Activated CD4-positive, CD25-positive, alpha-beta regulatory T cell treated with anti-CD3 and anti-CD28 coated beads, Interleukin-2, amount 50 U/mL, for 72 hours (primary cell): ENCODE measurements at regions not wholly inside any gene's neighbourhood (a gene's known extent, or its start where the extent isn't known, plus 50 kb on each side); places are given as distances from the start of the nearest gene placed in this dataset.

Experiments used
- DNase-seq: peaks from one replicate; pipeline ENCODE4 v3.0.0; 2021

GRCh38 chr12:111173391-111173790 is 195.5 kb downstream of the PHETA1 start:
- no peak for DNase-seq

GRCh38 chr12:111172786-111173185 is 196.1 kb downstream of the PHETA1 start:
- DNase-seq = no peak

- DNase-seq = no peak
Measured at GRCh38 chr12:111171832-111172231, 197.1 kb downstream of the PHETA1 start.

- DNase-seq = no peak
Measured at GRCh38 chr12:111171345-111171744, 197.6 kb downstream of the PHETA1 start.

- no peak for DNase-seq
Measured at GRCh38 chr12:111170543-111170942, 198.4 kb downstream of the PHETA1 start.

- DNase-seq = no peak
Measured at GRCh38 chr12:111169456-111169855, 199.4 kb downstream of the PHETA1 start.

GRCh38 chr12:111169032-111169431 is 199.9 kb downstream of the PHETA1 start:
- no peak for DNase-seq

GRCh38 chr12:111168009-111168900 is 200.6 kb downstream of the PHETA1 start:
- no peak for DNase-seq

- DNase-seq = no peak
Measured at GRCh38 chr12:111166779-111167540, 201.9 kb downstream of the PHETA1 start.

- no peak for DNase-seq
Measured at GRCh38 chr12:111164833-111165525, 203.9 kb downstream of the PHETA1 start.

GRCh38 chr12:111163422-111163821 is 205.5 kb downstream of the PHETA1 start:
- no peak for DNase-seq

- no peak for DNase-seq
Measured at GRCh38 chr12:111161898-111162297, 207.0 kb downstream of the PHETA1 start.

- no peak for DNase-seq
Measured at GRCh38 chr12:111160350-111161241, 208.3 kb downstream of the PHETA1 start.

GRCh38 chr12:111158992-111159391 is 209.9 kb downstream of the PHETA1 start:
- no peak for DNase-seq

- no peak for DNase-seq
Measured at GRCh38 chr12:111157486-111157885, 211.4 kb downstream of the PHETA1 start.

- no peak for DNase-seq
Measured at GRCh38 chr12:111156304-111156703, 212.6 kb downstream of the PHETA1 start.

GRCh38 chr12:111155521-111155920 is 213.4 kb downstream of the PHETA1 start:
- DNase-seq = no peak

GRCh38 chr12:111155020-111155419 is 213.9 kb downstream of the PHETA1 start:
- DNase-seq = no peak

GRCh38 chr12:111154147-111154834 is 214.6 kb downstream of the PHETA1 start:
- DNase-seq = no peak

GRCh38 chr12:111152561-111152960 is 216.3 kb downstream of the PHETA1 start:
- DNase-seq = no peak

GRCh38 chr12:111150921-111151840 is 217.7 kb downstream of the PHETA1 start:
- no peak for DNase-seq
